ENCODE measurements at regions not wholly inside any gene's neighbourhood (a gene's known extent, or its start where the extent isn't known, plus 50 kb on each side); places are given as distances from the start of the nearest gene placed in this dataset.

DNA sequence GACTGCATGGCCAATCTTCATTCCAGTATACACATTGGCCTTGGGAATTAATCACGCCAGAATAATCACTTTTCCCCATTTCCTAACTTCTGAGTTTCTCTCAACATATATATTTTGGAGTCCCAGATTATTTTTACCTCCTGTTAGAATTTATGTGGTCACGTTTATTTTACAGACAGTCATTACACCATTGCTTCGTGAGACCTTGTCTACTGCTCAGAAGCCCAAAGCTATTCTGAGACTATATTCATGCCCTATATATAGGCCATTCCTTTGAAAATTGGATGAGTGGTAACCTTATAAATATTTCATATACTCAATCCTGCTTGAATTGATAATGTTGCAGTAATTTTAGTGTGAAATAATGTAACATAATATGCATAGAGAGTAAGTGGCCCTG, 610.0 kb upstream of the CDH2 start:
- WGBS (ENCODE audit: low lambda C conversion rate) = 0% methylated on average over 3 of the region's 3 CpGs
- no peaks in the 10 kb centered on the region for H4K20me1 ChIP-seq (ENCODE audit: insufficient read depth, low read length)
- TF ChIP-seq SRY (CRISPR knock-in tag; IDR thresholded peaks at IDR 0.05) = no peak
- no peak for TF ChIP-seq ZFP1 (CRISPR knock-in tag; IDR thresholded peaks at IDR 0.05)
- no peak for TF ChIP-seq ZNF75D (CRISPR knock-in tag; IDR thresholded peaks at IDR 0.05; ENCODE audit: borderline replicate concordance)
- TF ChIP-seq NBN (conservative IDR thresholded peaks at IDR 0.05) = no peak
- no peak for TF ChIP-seq TAF15 (IDR thresholded peaks at IDR 0.05; ENCODE audit: low read depth, low read length, poor library complexity, severe bottlenecking)
- TF ChIP-seq, protein P1, sequence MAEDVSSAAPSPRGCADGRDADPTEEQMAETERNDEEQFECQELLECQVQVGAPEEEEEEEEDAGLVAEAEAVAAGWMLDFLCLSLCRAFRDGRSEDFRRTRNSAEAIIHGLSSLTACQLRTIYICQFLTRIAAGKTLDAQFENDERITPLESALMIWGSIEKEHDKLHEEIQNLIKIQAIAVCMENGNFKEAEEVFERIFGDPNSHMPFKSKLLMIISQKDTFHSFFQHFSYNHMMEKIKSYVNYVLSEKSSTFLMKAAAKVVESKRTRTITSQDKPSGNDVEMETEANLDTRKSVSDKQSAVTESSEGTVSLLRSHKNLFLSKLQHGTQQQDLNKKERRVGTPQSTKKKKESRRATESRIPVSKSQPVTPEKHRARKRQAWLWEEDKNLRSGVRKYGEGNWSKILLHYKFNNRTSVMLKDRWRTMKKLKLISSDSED (CRISPR knock-in tag; IDR thresholded peaks at IDR 0.05) = no peak
- no peak for TF ChIP-seq ARNT (IDR thresholded peaks at IDR 0.05)
- no peak for TF ChIP-seq ZNF510 (CRISPR knock-in tag; IDR thresholded peaks at IDR 0.05; ENCODE audit: low read depth)
- no peak for TF ChIP-seq EEA1 (CRISPR knock-in tag; IDR thresholded peaks at IDR 0.05; ENCODE audit: borderline replicate concordance)
- TF ChIP-seq, protein P2, sequence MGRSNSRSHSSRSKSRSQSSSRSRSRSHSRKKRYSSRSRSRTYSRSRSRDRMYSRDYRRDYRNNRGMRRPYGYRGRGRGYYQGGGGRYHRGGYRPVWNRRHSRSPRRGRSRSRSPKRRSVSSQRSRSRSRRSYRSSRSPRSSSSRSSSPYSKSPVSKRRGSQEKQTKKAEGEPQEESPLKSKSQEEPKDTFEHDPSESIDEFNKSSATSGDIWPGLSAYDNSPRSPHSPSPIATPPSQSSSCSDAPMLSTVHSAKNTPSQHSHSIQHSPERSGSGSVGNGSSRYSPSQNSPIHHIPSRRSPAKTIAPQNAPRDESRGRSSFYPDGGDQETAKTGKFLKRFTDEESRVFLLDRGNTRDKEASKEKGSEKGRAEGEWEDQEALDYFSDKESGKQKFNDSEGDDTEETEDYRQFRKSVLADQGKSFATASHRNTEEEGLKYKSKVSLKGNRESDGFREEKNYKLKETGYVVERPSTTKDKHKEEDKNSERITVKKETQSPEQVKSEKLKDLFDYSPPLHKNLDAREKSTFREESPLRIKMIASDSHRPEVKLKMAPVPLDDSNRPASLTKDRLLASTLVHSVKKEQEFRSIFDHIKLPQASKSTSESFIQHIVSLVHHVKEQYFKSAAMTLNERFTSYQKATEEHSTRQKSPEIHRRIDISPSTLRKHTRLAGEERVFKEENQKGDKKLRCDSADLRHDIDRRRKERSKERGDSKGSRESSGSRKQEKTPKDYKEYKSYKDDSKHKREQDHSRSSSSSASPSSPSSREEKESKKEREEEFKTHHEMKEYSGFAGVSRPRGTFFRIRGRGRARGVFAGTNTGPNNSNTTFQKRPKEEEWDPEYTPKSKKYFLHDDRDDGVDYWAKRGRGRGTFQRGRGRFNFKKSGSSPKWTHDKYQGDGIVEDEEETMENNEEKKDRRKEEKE (IDR thresholded peaks at IDR 0.05) = no peak
- no TSS peak for BruUV-seq (replicated peaks)
- H3K4me2 ChIP-seq (ENCODE audit: low read depth, low read length) = no peak overlapping the region
- ATAC-seq = no peak
- DNase-seq (ENCODE audit: low spot score) = no peak
- no peaks in the 10 kb centered on the region for H3K36me3 ChIP-seq (replicated peaks in 1 of 2; ENCODE audit: control insufficient read depth in 1 of 2, insufficient read depth in 2 of 2, low read length in 2 of 2)
- no peak overlapping the region for H3K27ac ChIP-seq (ENCODE audit: extremely low read length, insufficient read depth, low read length)
- no peak overlapping the region for H2AFZ ChIP-seq (ENCODE audit: low read length)
- no peaks in the 10 kb centered on the region for H3K4me1 ChIP-seq (ENCODE audit: insufficient read depth, low read length)
- H3K27me3 ChIP-seq (ENCODE audit: control insufficient read depth in 1 of 2, insufficient read depth in 2 of 2, low read length in 2 of 2) = no peaks in the 10 kb centered on the region
- ChIA-PET POLR2A (no interaction called here), CTCF (ENCODE audit: low intra/inter-chr PET ratio, low total read pairs) (no interaction called here)
- intact Hi-C loops (cut with micrococcal nuclease; ENCODE audit: unreplicated experiment) (no loop called here), in situ Hi-C loops (cut with HindIII; ENCODE audit: extremely low pct_ligation_motif_present, low pct_unique_long_range_greater_than_20kb) (no loop called here)
- no peak overlapping the region for H3K9ac ChIP-seq (ENCODE audit: insufficient read depth, low read depth, low read length)
- H3K4me3 ChIP-seq (replicated peaks in 1 of 3; ENCODE audit: insufficient read depth in 1 of 3, low read depth in 2 of 3, low read length in 3 of 3) = no peak overlapping the region
- H3K79me2 ChIP-seq (ENCODE audit: insufficient read depth, low read length) = no peaks in the 10 kb centered on the region
- FAIRE-seq = no peak
- no peaks in the 10 kb centered on the region for H3K9me3 ChIP-seq (ENCODE audit: low read length)
